ENCODE measurements at regions not wholly inside any gene's neighbourhood (a gene's known extent, or its start where the extent isn't known, plus 50 kb on each side); places are given as distances from the start of the nearest gene placed in this dataset.
A peak's percentile ranks its signal among the peaks of the same experiment; 100 is the strongest.

- no peak for TF ChIP-seq CTCF (IDR thresholded peaks at IDR 0.05; ENCODE audit: low read length, missing control alignments)
- no peak for DNase-seq (ENCODE audit: low read depth)
Measured at GRCh38 chr10:56646329-56647111, 285.5 kb upstream of the ZWINT start.

DNA sequence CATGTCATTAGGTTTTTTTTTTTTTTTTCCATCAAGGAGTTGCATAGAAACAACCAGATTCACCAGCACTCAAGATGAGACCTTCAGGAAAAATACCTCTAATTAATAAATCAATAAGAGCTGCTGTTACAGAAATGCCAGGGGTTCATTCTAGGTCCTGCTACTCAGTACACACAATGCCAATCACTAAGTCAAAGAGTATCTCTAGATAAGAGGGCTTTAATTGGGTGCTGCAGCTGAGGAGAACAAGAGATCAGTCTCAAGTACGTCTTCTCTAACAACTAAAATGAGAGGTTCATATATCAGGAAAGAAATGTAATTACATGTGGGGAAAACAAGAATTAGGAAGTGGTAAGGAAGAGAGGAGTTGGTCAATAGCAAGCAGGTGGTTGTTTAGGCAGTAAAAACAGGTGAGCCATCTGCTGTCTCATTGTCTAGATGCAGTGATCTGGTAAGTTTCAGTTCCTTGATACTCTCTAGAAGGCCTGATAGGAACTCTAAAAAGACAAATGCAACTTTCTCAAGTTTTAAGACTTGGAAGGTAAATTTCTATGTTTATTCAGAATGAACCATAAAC is 272.9 kb upstream of the ZWINT start:
- no peak for DNase-seq (ENCODE audit: low read depth)
- no peak overlapping the region for H3K4me3 ChIP-seq (replicated peaks; ENCODE audit: low read depth, low read length)
- no peak for TF ChIP-seq CTCF (IDR thresholded peaks at IDR 0.05; ENCODE audit: low read length, missing control alignments)

More at GRCh38 chr10:56646329-56647111, 285.5 kb upstream of the ZWINT start:
- no peak overlapping the region for H3K4me3 ChIP-seq (replicated peaks; ENCODE audit: low read depth, low read length)

DNA sequence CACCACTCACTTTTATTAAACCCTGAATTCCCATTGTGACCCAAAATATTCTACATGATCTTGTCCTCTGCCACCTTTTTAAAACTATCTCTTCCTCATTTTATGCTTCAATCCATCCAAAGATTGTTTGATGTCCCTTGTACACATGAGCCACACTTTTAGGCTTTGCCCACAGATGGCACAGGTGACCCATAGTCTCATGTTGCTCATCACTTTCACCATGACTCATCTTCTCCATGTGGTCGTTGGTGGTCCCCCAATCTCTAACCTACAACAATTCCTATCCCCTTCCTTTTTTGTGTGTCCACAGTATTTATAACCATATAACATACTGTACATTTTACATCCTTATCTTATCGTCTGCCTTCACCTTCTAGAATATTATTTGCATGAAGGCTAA is 271.5 kb upstream of the ZWINT start:
- TF ChIP-seq CTCF (IDR thresholded peaks at IDR 0.05; ENCODE audit: low read length, missing control alignments), result no peak
- DNase-seq (ENCODE audit: low read depth), result no peak
- no peak overlapping the region for H3K4me3 ChIP-seq (replicated peaks; ENCODE audit: low read depth, low read length)

GRCh38 chr10:56624082-56624481 is 263.0 kb upstream of the ZWINT start:
- no peak for DNase-seq (ENCODE audit: low read depth)
- no peak for TF ChIP-seq CTCF (IDR thresholded peaks at IDR 0.05; ENCODE audit: low read length, missing control alignments)
- no peak overlapping the region for H3K4me3 ChIP-seq (replicated peaks; ENCODE audit: low read depth, low read length)

DNA sequence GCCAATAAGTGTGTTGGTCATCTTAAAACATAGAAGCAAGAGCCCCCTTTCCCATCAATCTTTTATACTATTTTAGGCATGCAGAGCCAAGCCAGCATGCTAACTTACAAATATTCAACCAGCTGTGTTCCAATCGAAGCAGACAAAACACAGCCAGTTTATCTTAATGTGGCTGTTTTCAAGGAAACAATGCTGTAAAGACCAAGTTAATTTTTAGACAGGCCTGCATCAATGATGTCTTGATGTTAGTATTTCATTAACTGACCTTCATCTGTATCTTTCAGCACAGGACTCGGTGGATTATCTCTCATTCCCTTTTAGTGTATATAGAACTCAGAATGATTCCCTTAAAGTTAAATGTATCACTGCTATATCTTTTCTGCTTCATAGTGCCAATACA is 262.0 kb upstream of the ZWINT start:
- no peak overlapping the region for H3K4me3 ChIP-seq (replicated peaks; ENCODE audit: low read depth, low read length)
- DNase-seq (ENCODE audit: low read depth), result no peak
- no peak for TF ChIP-seq CTCF (IDR thresholded peaks at IDR 0.05; ENCODE audit: low read length, missing control alignments)

DNA sequence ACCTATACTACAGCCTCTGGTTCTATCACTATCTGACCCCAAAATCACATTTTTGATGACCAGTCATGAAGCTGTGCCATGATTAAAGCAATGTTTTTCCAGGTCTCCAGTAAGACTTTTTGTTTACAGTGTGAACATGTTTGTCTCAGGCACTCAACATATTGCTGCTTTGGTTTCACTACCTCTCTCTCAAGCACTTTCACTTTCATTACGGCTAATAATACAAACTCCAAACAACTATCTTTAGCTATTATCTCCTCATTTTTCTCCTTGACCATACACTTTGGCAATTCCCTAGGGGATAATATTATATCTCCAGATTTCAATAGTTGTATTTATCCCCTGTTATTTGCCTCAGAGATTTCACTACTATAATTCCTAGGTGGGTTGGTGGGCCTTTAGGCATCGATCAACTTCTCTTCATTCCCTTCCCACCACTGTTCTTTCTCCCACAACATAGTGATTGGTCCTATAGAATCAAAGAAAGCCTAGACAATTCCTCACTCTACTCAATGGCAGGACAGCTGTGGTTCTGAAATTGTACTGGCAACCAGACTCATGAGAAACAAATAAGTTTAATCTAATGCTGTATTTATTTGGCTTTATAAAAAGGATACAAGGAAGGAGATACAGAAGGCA is 261.4 kb upstream of the ZWINT start:
- peak; percentile 1 for DNase-seq (ENCODE audit: low read depth)
- H3K4me3 ChIP-seq (replicated peaks; ENCODE audit: low read depth, low read length), result peak overlapping the region; percentile 17

More for the DNA sequence above, 261.4 kb upstream of the ZWINT start:
- TF ChIP-seq CTCF (IDR thresholded peaks at IDR 0.05; ENCODE audit: low read length, missing control alignments), result no peak
